HEK293T (cell line): ENCODE measurements at regions not wholly inside any gene's neighbourhood (a gene's known extent, or its start where the extent isn't known, plus 50 kb on each side); places are given as distances from the start of the nearest gene placed in this dataset.

Experiments used
- ARNT ChIP-seq: fragments of 450-650 bp; IDR thresholded peaks from 2 replicates; pipeline ENCODE4 v1.6.1; 2017; ENCODE audit warnings: mild to moderate bottlenecking
- CTBP1 ChIP-seq: fragments of 450-650 bp; IDR thresholded peaks from 2 replicates; pipeline ENCODE4 v1.6.1; 2016; ENCODE audit warnings: borderline replicate concordance
- FOXK2 ChIP-seq: fragments of 450-650 bp; IDR thresholded peaks from 2 replicates; pipeline ENCODE4 v1.6.1; 2016; ENCODE audit warnings: mild to moderate bottlenecking
- HDGF ChIP-seq: fragments of 450-650 bp; IDR thresholded peaks from 2 replicates; pipeline ENCODE4 v1.6.1; 2017; ENCODE audit warnings: antibody characterized with exemption, borderline replicate concordance
- NFRKB ChIP-seq: fragments of 450-650 bp; IDR thresholded peaks from 2 replicates; pipeline ENCODE4 v1.6.1; 2016; ENCODE audit warnings: mild to moderate bottlenecking, moderate library complexity
- PKNOX1 ChIP-seq: fragments of 450-650 bp; IDR thresholded peaks from 2 replicates; pipeline ENCODE4 v1.6.1; 2016
- SUZ12 ChIP-seq: fragments of 450-650 bp; IDR thresholded peaks from 2 replicates; pipeline ENCODE4 v1.6.1; 2016; ENCODE audit warnings: mild to moderate bottlenecking
- TARDBP ChIP-seq: fragments of 450-650 bp; IDR thresholded peaks from 2 replicates; pipeline ENCODE4 v1.6.1; 2016

DNA sequence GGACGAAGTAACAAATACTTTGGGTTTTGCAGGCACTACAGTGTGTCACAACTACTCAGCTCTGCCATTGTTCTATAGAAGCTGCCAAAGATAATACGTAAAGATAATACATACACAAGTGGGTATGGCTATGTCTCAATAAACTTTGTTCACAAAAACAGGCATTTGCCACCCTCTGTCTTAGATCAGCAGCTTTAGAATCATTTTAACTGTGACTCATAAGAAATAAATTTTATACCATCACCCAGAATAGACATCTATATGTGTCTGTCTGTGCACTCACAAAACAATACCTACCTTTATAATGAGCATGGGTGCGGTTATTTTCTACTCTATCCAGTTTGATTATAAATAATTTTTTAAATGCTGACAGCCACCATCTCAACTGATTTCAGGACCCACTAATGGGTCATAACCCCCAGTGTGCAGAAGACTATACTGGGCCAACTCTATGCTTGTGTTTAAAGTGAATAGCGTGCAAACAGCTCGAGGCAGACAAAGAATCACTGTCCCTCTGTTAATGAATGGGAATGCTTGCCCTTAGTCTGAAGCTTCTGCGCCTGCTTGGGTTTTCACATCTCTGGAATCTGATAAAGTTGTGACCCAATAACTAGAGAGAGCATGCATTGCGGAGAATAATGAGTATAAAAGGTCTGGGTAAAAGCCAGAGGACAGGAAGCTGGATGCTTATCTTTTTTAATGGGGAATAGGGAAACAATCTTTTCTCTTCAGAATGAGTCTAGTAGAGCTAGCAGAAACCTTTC, 216.2 kb downstream of the PLPP3 start:
- TF ChIP-seq NFRKB: no peak
- no peak for TF ChIP-seq SUZ12
- TF ChIP-seq HDGF: no peak
- no peak for TF ChIP-seq FOXK2
- no peak for TF ChIP-seq PKNOX1
- no peak for TF ChIP-seq CTBP1
- TF ChIP-seq TARDBP: no peak
- no peak for TF ChIP-seq ARNT
